HG03135 (cell line): ENCODE measurements at regions not wholly inside any gene's neighbourhood (a gene's known extent, or its start where the extent isn't known, plus 50 kb on each side); places are given as distances from the start of the nearest gene placed in this dataset.

Source experiments
- ATAC-seq: cut with Tn5 transposase; IDR thresholded peaks from one replicate; pipeline ENCODE4 v1.9.1; 2021; ENCODE audit warnings: mild to moderate bottlenecking, moderate library complexity; ENCODE audit not compliant: unreplicated experiment

DNA sequence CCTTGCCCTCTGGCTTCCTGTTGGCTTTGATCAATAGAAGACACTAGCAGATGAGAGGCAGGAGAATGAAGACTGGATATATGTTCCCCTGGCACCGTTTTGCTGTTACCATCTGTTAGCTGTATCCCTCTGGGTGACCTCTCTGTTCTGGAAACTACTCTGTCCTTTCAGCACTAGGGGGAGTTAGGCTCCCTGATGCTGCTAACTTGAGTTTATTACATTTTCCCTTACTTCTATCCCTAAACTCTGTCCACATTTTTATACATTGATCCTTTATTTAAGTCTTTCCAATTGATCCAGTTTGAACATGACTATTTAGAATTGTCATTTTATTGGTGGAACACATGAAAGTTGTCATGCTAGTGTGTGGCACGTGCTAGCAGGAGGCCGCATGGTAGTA, 1014.3 kb upstream of the CDH2 start:
- ATAC-seq, result no peak

DNA sequence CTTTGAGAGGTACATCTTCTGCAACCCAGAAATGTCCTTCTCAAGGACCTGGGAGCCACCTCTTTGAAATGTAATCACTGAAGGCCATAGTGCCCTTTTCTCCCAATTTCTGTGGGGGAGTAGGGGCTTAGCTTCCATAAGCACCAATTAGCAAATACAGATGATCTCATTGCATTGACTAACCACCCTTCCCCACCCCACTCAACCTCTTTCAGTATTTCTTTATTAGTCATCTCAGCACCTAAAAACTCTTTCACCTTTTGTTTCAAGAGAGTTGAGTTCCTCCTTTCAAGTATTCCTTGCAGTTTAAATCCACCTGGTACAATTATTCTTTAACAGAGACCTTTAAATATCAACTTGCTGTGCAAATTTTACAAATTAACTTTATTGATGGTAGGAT, 1011.8 kb upstream of the CDH2 start:
- peak; percentile 83 for ATAC-seq

GRCh38 chr18:29185801-29186200, 1008.9 kb upstream of the CDH2 start:
- no peak for ATAC-seq

DNA sequence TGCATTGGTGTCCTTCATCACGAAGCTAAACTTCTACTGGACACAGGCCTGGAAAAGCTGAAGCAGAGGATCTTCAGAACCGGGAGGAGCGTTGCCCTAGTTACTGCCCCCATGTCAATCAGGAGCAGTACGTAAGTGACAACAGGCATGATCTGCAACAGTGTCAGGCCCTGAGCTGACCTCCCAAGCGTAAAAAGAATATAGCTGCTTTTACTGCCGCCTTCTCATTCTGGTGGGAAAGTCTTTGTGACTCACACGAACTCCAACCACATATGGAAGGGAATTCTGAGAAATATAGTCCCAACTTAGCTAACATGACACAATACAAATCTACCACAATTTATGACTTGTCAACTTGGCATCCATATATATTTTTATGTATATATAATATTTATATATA, 1007.7 kb upstream of the CDH2 start:
- no peak for ATAC-seq

- ATAC-seq, result no peak
These were observed 1004.4 kb upstream of the CDH2 start for GRCh38 chr18:29181151-29181901.

GRCh38 chr18:29176681-29177080, 999.8 kb upstream of the CDH2 start:
- no peak for ATAC-seq

GRCh38 chr18:29174891-29175290, 998.0 kb upstream of the CDH2 start:
- ATAC-seq, result no peak

DNA sequence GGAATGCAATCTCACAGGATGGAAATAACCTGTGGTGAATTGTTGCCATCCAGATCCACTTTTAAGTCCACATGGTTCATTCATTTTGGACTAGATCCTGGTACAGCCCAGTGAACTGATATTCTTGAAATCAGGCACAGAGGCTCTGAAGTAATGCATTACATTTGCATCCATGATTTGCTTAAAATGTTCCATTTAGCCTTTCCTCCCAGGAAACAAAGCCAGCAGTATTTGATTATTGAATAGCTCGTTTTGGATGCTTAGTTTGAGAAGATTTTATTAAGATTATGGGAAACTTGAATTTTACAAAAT, 995.8 kb upstream of the CDH2 start:
- no peak for ATAC-seq

DNA sequence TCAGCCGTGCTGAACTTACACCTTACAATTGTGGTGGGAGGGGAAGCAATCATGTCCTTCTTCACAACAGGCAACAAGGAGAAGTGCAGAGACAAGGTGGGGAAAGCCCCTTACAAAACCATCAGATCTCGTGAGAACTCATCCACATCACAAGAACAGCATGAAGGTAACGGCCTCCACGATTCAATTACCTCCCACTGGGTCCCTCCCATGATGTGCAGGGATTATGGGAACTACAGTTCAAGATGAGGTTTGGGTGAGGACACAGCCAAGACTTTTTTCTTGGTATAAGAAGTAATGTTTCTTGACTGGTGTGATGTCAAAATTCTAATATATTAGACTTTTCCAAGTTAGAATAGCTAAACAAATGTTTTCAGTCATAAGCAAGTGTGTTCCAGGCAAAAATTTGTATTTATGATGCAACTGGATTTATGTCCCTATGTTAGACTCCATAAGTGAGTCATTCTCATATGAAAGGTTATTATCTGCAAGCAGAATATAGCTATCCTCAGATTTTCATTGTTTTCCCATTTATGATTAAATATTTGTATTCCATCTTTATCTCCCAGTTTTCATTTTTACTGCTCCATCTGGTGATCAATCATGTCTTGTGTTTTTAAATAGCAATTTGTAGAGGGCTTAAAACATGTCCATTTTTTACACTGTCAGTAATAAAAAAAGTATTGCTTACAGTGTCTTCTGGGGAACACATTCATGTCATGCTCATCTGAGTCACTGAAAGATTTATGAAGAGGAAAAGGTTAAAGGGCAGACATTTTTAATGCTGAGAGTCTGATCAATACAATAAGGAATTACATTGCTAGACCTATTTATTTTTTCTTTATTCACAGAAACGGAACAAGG, 995.2 kb upstream of the CDH2 start:
- ATAC-seq, result no peak

DNA sequence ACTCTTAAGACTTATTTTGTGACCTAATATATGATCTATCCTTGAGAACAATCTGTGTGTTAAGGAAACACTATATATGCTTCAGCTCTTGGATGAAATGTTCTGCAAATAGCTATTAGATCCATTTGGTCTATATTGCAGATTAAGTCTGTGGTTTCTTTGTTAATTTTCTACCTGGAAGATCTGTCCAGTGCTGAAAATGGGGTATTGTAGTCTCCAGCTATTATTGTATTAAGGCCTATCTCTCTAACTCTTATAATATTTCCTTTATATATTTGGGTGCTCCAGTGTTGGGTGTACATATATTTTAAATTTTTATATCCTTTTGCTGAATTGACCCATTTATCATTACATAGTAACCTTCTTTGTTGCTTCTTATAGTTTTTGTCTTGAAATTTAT, 992.7 kb upstream of the CDH2 start:
- no peak for ATAC-seq

DNA sequence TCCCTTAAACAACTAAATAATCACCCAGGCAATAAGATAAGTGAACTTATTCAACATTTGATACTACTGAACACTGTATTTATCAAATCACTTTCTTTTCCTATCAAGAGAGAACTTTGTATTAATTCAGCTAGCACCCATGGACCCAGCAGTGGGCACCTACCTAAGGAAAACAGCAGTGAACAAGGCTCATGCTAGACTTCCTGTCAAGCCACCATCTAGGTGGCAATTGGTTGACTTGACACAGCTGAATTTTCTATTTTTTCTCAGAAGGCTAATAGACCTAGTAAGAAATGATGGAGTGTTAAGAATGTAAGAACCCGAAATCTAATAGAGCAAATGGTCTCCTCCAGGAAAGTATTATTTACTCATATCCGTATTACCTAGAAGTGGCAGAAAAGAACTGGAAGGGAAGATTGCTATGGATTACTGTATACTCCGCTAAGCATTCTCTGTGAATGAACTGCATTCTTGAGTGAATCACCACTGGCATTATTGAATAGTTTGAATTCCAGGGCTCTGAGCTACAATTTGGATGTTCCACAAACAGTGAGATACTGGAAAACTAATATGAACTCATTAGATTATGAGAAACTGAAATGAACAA, 988.2 kb upstream of the CDH2 start:
- no peak for ATAC-seq

GRCh38 chr18:29164020-29164706, 987.2 kb upstream of the CDH2 start:
- no peak for ATAC-seq

GRCh38 chr18:29163596-29163995, 986.7 kb upstream of the CDH2 start:
- ATAC-seq, result no peak

- no peak for ATAC-seq
These were observed 984.5 kb upstream of the CDH2 start for GRCh38 chr18:29161429-29161828.

- no peak for ATAC-seq
These were observed 983.2 kb upstream of the CDH2 start for GRCh38 chr18:29160170-29160569.

DNA sequence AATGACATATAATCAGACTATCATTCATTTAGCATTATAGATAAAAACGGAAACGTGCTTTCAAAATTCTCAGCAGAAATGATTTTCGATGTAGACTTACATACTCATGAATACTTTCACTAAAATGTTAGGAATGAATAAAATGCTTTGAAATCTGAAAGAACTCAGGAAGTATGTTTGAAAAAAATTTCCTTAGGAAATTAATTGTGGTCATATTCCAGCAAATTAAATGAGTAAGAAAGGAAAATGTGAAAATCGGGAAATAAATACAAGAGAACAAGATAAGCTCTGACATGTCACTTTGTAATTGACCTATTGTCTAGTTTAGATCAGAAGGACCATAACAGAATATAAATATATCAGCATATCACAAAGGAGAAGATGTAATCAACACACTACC, 981.0 kb upstream of the CDH2 start:
- no peak for ATAC-seq

DNA sequence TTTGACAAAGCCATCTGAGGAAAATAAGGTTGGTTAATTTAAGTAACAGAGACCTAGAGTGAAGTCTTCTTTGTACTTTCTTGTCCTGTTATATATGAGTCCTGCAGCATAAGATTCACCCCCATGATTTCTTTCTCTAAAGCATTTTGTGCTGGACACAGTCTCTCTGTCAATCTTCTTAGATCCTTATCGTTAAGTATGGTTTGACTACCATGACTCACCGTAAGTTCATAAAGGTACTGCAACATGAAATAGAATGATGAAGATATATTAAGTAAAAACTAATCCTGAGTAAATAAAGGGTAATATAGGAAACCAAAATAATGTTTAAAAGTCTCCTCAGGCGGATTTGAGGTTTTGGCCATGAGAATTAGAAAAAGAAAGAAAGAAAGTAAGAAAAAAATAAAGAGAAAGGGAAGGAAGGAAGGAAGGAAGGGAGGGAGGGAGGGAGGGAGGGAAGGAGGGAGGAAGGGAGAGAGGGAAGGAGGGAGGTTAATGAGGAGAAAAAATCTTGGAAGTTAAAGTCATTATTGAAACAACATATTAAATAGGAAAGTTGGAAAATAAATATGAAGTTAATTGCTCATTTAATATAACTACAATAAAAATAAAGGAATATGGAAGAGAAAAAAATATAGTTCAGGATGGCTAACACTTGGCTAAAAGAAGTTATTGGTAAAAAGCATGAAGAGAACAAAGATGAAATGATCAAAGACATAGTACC, 980.3 kb upstream of the CDH2 start:
- ATAC-seq, result no peak

DNA sequence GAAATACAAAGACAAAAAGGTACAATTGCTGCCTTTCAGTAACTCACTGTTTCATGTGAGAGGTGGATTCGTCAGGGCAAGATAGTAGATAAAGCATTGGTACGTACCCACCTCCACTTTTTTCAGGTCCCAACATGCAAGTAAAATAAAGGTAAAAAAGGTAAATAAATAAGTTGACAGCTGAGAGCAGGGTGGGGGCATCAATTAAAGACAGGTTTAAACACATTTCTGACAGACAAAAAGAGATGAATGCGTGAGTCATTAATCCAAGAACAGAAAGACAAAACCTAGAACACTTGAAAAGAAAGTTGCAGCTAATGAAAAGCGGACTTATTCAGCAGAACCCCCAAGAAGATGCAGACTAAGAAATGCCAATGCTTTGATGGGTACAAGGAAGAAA, 979.6 kb upstream of the CDH2 start:
- ATAC-seq, result no peak

DNA sequence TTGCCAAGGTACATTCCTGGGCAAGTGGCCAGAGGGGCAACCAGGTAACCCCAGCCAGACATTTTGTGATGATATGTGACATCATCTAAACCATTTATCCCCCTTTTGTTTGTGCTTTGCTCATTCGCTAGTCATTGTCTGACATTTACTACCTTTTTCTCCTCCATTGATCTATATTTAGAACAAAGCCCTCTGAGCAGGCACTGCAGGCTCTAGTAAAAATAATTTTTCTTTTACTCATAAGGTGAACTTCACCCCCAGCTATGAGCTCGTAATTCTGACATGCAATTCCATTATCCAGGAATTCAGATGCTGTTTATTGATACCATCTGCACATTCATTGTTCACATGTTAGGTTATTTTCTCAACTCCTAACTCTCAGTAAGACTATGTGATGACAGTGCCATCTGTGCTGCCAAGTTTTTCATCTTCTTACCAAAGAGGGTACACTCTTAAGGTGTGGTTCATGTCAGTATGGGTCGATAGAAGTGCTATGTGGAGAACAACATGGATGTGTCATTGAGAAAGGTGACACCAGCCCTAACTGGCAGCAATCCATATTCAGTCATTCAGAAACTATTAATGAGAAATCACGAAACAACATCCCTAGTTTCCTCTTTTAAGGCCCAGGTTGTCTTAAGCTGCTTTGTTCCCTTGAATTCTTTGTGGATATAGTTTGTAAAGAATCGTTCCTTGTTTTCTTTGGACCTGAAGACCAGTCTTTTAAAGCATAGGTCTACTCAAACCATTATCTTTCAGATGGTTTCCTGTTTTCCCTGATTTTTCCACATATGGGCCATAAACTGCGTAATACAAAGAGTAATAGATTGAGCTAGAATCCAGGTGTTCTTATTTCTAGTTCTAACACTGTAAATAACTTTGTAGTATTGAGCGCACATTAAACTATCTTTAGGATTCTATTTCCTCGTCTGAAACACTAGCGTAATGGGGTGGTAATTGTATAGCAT, 978.1 kb upstream of the CDH2 start:
- ATAC-seq, result no peak
